Neural cell (in vitro differentiated cells): ENCODE measurements at regions not wholly inside any gene's neighbourhood (a gene's known extent, or its start where the extent isn't known, plus 50 kb on each side); places are given as distances from the start of the nearest gene placed in this dataset.

Experiments
- H2AFZ ChIP-seq: fragments of 200-600, 300-800 bp; sonication (generic), shearing (Covaris generic); 2 replicates; pipeline ENCODE4 v1.6.0; 2014; ENCODE audit warnings: low read depth, mild to moderate bottlenecking, antibody characterized with exemption, low read length, moderate library complexity
- H3F3A ChIP-seq: fragments of 200-600 bp; shearing (Covaris generic); 2 replicates; pipeline ENCODE4 v1.6.1; 2016; ENCODE audit warnings: mild to moderate bottlenecking, moderate library complexity, mixed read lengths, antibody characterized with exemption, low read length; ENCODE audit not compliant: insufficient read depth, poor library complexity, severe bottlenecking
- H3K27ac ChIP-seq: fragments of 200-600, 300-800 bp; sonication (generic), shearing (Covaris generic); 2 replicates; pipeline ENCODE4 v1.5.1; 2014; ENCODE audit warnings: mild to moderate bottlenecking, low read length, moderate library complexity
- H3K27me3 ChIP-seq: fragments of 300-800, 200-600 bp; sonication (generic), shearing (Covaris generic); 2 replicates; pipeline ENCODE4 v1.6.0; 2014; ENCODE audit warnings: mild to moderate bottlenecking, low read depth, low read length, moderate library complexity; ENCODE audit not compliant: insufficient read depth
- H3K36me3 ChIP-seq: fragments of 300-800, 200-600 bp; sonication (generic), shearing (Covaris generic); 2 replicates; pipeline ENCODE4 v1.5.1; 2014; ENCODE audit warnings: mild to moderate bottlenecking, antibody characterized with exemption, low read length, moderate library complexity; ENCODE audit not compliant: insufficient read depth
- H3K4me2 ChIP-seq: fragments of 300-800, 200-600 bp; sonication (generic), shearing (Covaris generic); 2 replicates; pipeline ENCODE4 v1.6.0; 2014; ENCODE audit warnings: mild to moderate bottlenecking, low read length
- H3K4me3 ChIP-seq: fragments of 300-800, 200-600 bp; sonication (generic), shearing (Covaris generic); 2 replicates; pipeline ENCODE4 v1.5.1; 2014; ENCODE audit warnings: mild to moderate bottlenecking, low read length, moderate library complexity
- H3K79me2 ChIP-seq: fragments of 200-600 bp; shearing (Covaris generic); replicated peaks from 2 replicates; pipeline ENCODE4 v1.6.0; 2014; ENCODE audit warnings: mild to moderate bottlenecking, low read length, moderate library complexity; ENCODE audit not compliant: insufficient read depth
- H3K9ac ChIP-seq: fragments of 300-800, 200-600 bp; sonication (generic), shearing (Covaris generic); 2 replicates; pipeline ENCODE4 v1.6.1; 2016; ENCODE audit warnings: mild to moderate bottlenecking, low read length, mixed read lengths
- H3K9me2 ChIP-seq: fragments of 200-600 bp; shearing (Covaris generic); 2 replicates; pipeline ENCODE4 v1.6.1; 2016; ENCODE audit warnings: mild to moderate bottlenecking, low read length, mixed read lengths; ENCODE audit not compliant: insufficient read depth
- H3K9me3 ChIP-seq: fragments of 200-600, 300-800 bp; sonication (generic), shearing (Covaris generic); 2 replicates; pipeline ENCODE4 v1.6.1; 2016; ENCODE audit warnings: mild to moderate bottlenecking, mixed run types, low read length, moderate library complexity, mixed read lengths
- H4K20me1 ChIP-seq: fragments of 200-600 bp; shearing (Covaris generic); 2 replicates; pipeline ENCODE4 v1.6.1; 2016; ENCODE audit warnings: mild to moderate bottlenecking, mixed run types; ENCODE audit not compliant: insufficient read depth
- CTCF ChIP-seq: fragments of 450-650 bp; IDR thresholded peaks from 2 replicates; pipeline ENCODE4 v1.5.1; 2014; ENCODE audit warnings: antibody characterized with exemption, mild to moderate bottlenecking, moderate library complexity; ENCODE audit not compliant: poor library complexity, severe bottlenecking
- EP300 ChIP-seq: fragments of 450-650 bp; conservative IDR thresholded peaks from 2 replicates; pipeline ENCODE4 v1.6.1; 2014; ENCODE audit warnings: antibody characterized with exemption, mild to moderate bottlenecking, moderate library complexity; ENCODE audit not compliant: poor library complexity, severe bottlenecking
- EZH2 ChIP-seq: fragments of 200-600, 300-800 bp; shearing (Covaris generic), sonication (generic); IDR thresholded peaks from 2 replicates; pipeline ENCODE4 v1.6.1; 2014; ENCODE audit warnings: antibody characterized with exemption, low read length, borderline replicate concordance, mild to moderate bottlenecking; ENCODE audit not compliant: insufficient read depth, poor library complexity, severe bottlenecking
- MXI1 ChIP-seq: fragments of 450-650 bp; conservative IDR thresholded peaks from 2 replicates; pipeline ENCODE4 v1.6.1; 2014; ENCODE audit warnings: antibody characterized with exemption, mild to moderate bottlenecking; ENCODE audit not compliant: poor library complexity, severe bottlenecking
- POLR2AphosphoS5 ChIP-seq: IDR thresholded peaks from 2 replicates; pipeline ENCODE4 v1.6.1; 2012
- RAD21 ChIP-seq: fragments of 450-650 bp; conservative IDR thresholded peaks from 2 replicates; pipeline ENCODE4 v1.6.1; 2014; ENCODE audit warnings: antibody characterized with exemption, mild to moderate bottlenecking, moderate library complexity
- REST ChIP-seq: IDR thresholded peaks from 2 replicates; pipeline ENCODE4 v1.6.1; 2012; ENCODE audit warnings: borderline replicate concordance
- SMC3 ChIP-seq: fragments of 450-650 bp; conservative IDR thresholded peaks from 2 replicates; pipeline ENCODE4 v1.6.1; 2014; ENCODE audit warnings: antibody characterized with exemption, mild to moderate bottlenecking, moderate library complexity; ENCODE audit not compliant: poor library complexity
- TAF1 ChIP-seq: IDR thresholded peaks from 2 replicates; pipeline ENCODE4 v1.6.1; 2012; ENCODE audit warnings: low read depth

- no peaks in the 10 kb centered on the region for H3K27me3 ChIP-seq
- no peaks in the 10 kb centered on the region for H3K9me3 ChIP-seq
- H3K36me3 ChIP-seq: no peaks in the 10 kb centered on the region
- no peak overlapping the region for H3K4me2 ChIP-seq
- H3F3A ChIP-seq: no peaks in the 10 kb centered on the region
- no peak overlapping the region for H3K4me3 ChIP-seq
- H3K27ac ChIP-seq: no peak overlapping the region
- H3K79me2 ChIP-seq: no peaks in the 10 kb centered on the region
- H2AFZ ChIP-seq: no peak overlapping the region
- TF ChIP-seq RAD21 (no peak), TAF1 (no peak), MXI1 (no peak), REST (no peak), EP300 (no peak), POLR2AphosphoS5 (no peak), SMC3 (no peak), EZH2 (no peak), CTCF (no peak)
- no peaks in the 10 kb centered on the region for H4K20me1 ChIP-seq
- no peak overlapping the region for H3K9ac ChIP-seq
- no peaks in the 10 kb centered on the region for H3K9me2 ChIP-seq
These were observed 256.9 kb downstream of the RND3 start for GRCh38 chr2:150230616-150231015.

DNA sequence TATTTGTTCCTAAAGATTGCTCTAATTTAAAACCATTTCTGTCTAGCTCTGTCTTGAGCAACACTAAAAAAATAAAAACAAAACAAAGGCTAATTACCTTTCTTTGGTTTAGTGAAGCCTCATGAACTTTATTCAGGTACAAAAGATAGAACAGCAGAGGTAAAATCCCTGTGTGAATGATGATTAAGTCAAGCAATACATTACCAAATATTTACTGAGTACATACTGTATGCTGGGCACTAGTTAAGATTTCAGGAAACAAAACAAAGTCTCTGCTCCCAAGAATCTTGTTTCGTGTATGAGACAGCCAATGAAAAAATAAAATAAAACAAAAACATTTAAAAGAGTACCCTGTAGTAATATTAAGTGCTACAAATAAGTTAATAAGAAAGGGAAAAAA, 257.5 kb downstream of the RND3 start:
- H3K9me2 ChIP-seq: no peaks in the 10 kb centered on the region
- TF ChIP-seq REST (no peak), CTCF (no peak), MXI1 (no peak), EP300 (no peak), SMC3 (no peak), TAF1 (no peak)
- no peaks in the 10 kb centered on the region for H3K79me2 ChIP-seq
- H2AFZ ChIP-seq: no peak overlapping the region
- no peaks in the 10 kb centered on the region for H3K27me3 ChIP-seq
- no peaks in the 10 kb centered on the region for H3K36me3 ChIP-seq
- no peaks in the 10 kb centered on the region for H4K20me1 ChIP-seq
- H3K4me2 ChIP-seq: no peak overlapping the region
- no peaks in the 10 kb centered on the region for H3K9me3 ChIP-seq
- H3K9ac ChIP-seq: no peak overlapping the region
- no peaks in the 10 kb centered on the region for H3F3A ChIP-seq
- H3K4me3 ChIP-seq: no peak overlapping the region
- no peak overlapping the region for H3K27ac ChIP-seq
